ENCODE measurements at regions not wholly inside any gene's neighbourhood (a gene's known extent, or its start where the extent isn't known, plus 50 kb on each side); places are given as distances from the start of the nearest gene placed in this dataset.

- TF ChIP-seq CTCF (IDR thresholded peaks at IDR 0.05; ENCODE audit: insufficient read depth, low read length, poor library complexity, severe bottlenecking) (no peak), EZH2phosphoT487 (conservative IDR thresholded peaks at IDR 0.05; ENCODE audit: low read length) (no peak)
These were observed 123.3 kb downstream of the ZC3H11B start for GRCh38 chr1:219489636-219490035.
